ENCODE measurements at regions not wholly inside any gene's neighbourhood (a gene's known extent, or its start where the extent isn't known, plus 50 kb on each side); places are given as distances from the start of the nearest gene placed in this dataset.
"Not testable (repeated sequence)": the region's sequence is repeated elsewhere in the genome, so short reads cannot be mapped to it uniquely, and the experiment has no call there.

DNA sequence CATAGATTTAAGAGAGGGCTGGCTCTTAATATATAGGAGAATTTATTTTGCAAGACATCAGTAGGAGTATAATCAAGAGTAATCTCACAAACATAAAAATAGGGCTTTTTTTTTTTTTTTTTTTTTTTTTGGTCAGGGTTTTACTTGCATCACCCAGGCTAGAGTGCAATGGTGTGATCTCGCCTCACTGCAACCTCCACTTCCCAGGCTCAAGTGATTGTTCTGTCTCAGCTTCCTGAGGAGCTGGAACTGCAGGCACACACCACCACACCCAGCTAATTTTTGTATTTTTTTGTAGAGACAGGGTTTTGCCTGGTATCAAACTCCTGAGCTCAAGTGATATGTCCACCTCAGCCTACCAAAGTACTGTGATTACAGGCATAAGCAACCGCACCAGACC, 535.3 kb downstream of the CCSER2 start:
- H3K36me3 ChIP-seq (ENCODE audit: low read length): no peaks in the 10 kb centered on the region
- TF ChIP-seq, protein P1, sequence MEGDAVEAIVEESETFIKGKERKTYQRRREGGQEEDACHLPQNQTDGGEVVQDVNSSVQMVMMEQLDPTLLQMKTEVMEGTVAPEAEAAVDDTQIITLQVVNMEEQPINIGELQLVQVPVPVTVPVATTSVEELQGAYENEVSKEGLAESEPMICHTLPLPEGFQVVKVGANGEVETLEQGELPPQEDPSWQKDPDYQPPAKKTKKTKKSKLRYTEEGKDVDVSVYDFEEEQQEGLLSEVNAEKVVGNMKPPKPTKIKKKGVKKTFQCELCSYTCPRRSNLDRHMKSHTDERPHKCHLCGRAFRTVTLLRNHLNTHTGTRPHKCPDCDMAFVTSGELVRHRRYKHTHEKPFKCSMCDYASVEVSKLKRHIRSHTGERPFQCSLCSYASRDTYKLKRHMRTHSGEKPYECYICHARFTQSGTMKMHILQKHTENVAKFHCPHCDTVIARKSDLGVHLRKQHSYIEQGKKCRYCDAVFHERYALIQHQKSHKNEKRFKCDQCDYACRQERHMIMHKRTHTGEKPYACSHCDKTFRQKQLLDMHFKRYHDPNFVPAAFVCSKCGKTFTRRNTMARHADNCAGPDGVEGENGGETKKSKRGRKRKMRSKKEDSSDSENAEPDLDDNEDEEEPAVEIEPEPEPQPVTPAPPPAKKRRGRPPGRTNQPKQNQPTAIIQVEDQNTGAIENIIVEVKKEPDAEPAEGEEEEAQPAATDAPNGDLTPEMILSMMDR (IDR thresholded peaks at IDR 0.05; ENCODE audit: insufficient read depth, low read length, poor library complexity, severe bottlenecking): no peak
- TF ChIP-seq EZH2phosphoT487 (conservative IDR thresholded peaks at IDR 0.05; ENCODE audit: low read length): no peak
- H3K4me2 ChIP-seq (ENCODE audit: low read depth, low read length, poor library complexity, severe bottlenecking): no peak overlapping the region
- H3K27me3 ChIP-seq (ENCODE audit: low read length): no peaks in the 10 kb centered on the region
- no peak overlapping the region for H3K27ac ChIP-seq (ENCODE audit: low read depth, low read length)
- H3K9me3 ChIP-seq (ENCODE audit: insufficient read depth, low read length): no peaks in the 10 kb centered on the region
- H3K79me2 ChIP-seq (ENCODE audit: insufficient read depth, low read length): no peaks in the 10 kb centered on the region
- H3K9me2 ChIP-seq (replicated peaks; ENCODE audit: insufficient read depth, low read length): no peaks in the 10 kb centered on the region
- H3K9ac ChIP-seq (ENCODE audit: low read length): no peak overlapping the region
- H2AFZ ChIP-seq (ENCODE audit: low read depth, low read length, severe bottlenecking): no peak overlapping the region
- no peaks in the 10 kb centered on the region for H4K20me1 ChIP-seq (ENCODE audit: low read depth, low read length)
- H3F3A ChIP-seq (ENCODE audit: insufficient read depth): no peaks in the 10 kb centered on the region
- H3K4me3 ChIP-seq (ENCODE audit: insufficient read depth, low read length, poor library complexity, severe bottlenecking): no peak overlapping the region

DNA sequence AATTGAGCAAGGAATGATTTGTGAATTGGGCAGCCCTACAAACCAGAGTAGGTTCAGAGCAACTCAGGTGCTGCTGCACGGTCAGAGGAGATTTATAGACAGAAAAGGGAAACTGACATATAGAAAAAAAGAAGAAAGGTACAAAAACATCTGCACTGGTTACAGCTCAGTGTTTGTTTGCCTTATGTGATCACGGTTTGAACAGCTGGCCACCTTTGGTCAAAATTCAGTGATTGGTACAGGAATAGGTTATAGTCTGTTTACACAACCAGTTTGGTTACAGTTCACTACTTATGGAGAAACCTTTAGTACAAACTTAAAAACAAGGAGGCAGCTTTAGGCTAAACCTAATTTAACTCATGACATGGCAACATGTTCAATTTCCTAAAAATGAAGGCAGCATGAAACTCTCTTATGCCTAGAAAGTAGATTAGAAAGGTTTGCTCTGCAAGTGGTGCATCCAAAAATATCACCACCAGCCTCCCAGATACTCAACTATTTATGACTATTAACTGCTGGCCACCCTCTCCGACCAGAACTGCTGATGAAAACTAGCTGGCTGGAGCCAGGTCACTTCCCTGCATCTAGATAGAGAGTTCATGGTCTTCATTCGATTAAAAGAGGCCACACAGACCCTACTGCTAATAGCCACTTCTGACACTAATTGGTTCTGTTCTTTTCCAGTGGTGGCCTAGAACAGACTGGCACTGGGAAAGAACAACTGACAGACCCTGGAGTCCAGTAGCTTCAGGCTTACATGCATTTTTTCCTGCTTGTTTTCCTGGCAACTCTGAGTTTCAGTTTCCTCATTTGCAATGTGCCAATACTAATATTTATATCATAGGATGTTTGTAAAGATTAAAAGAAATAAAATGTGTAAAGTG, 548.0 kb downstream of the CCSER2 start:
- Histone ChIP-seq H3K27ac (ENCODE audit: low read depth, low read length) (no peak overlapping the region), H3K27me3 (ENCODE audit: low read length) (no peaks in the 10 kb centered on the region), H3K9ac (ENCODE audit: low read length) (no peak overlapping the region), H3F3A (ENCODE audit: insufficient read depth) (no peaks in the 10 kb centered on the region), H2AFZ (ENCODE audit: low read depth, low read length, severe bottlenecking) (no peak overlapping the region), H3K9me2 (replicated peaks; ENCODE audit: insufficient read depth, low read length) (no peaks in the 10 kb centered on the region), H3K4me2 (ENCODE audit: low read depth, low read length, poor library complexity, severe bottlenecking) (no peak overlapping the region), H3K36me3 (ENCODE audit: low read length) (no peaks in the 10 kb centered on the region), H3K4me3 (ENCODE audit: insufficient read depth, low read length, poor library complexity, severe bottlenecking) (no peak overlapping the region), H3K9me3 (ENCODE audit: insufficient read depth, low read length) (no peaks in the 10 kb centered on the region), H4K20me1 (ENCODE audit: low read depth, low read length) (no peaks in the 10 kb centered on the region), H3K79me2 (ENCODE audit: insufficient read depth, low read length) (no peaks in the 10 kb centered on the region)
- TF ChIP-seq, protein P1 (IDR thresholded peaks at IDR 0.05; ENCODE audit: insufficient read depth, low read length, poor library complexity, severe bottlenecking): no peak
- TF ChIP-seq EZH2phosphoT487 (conservative IDR thresholded peaks at IDR 0.05; ENCODE audit: low read length): no peak

DNA sequence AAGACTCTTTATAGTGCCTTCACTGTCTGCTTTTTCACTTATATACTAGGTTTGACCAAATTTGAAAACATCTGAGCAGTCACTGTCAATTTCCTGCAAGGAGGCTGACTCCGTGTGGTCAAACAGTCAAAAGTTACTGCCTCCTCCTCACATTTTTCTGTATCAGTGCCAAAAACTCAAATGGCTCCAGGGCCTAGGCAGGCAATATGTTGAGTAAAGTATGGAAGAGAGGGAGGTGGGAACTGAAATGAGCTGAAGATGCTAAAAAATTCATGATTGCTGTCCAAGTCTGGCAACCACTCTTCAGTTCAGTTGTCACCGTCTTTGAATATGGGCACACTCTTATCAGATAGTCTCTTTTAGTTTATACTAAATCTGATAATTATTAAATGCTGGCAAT, 551.6 kb downstream of the CCSER2 start:
- no peak overlapping the region for H3K9ac ChIP-seq (ENCODE audit: low read length)
- no peak overlapping the region for H3K4me3 ChIP-seq (ENCODE audit: insufficient read depth, low read length, poor library complexity, severe bottlenecking)
- H3K9me3 ChIP-seq (ENCODE audit: insufficient read depth, low read length): no peaks in the 10 kb centered on the region
- no peak overlapping the region for H3K27ac ChIP-seq (ENCODE audit: low read depth, low read length)
- no peak overlapping the region for H2AFZ ChIP-seq (ENCODE audit: low read depth, low read length, severe bottlenecking)
- no peaks in the 10 kb centered on the region for H3F3A ChIP-seq (ENCODE audit: insufficient read depth)
- H3K79me2 ChIP-seq (ENCODE audit: insufficient read depth, low read length): no peaks in the 10 kb centered on the region
- no peaks in the 10 kb centered on the region for H4K20me1 ChIP-seq (ENCODE audit: low read depth, low read length)
- H3K4me2 ChIP-seq (ENCODE audit: low read depth, low read length, poor library complexity, severe bottlenecking): no peak overlapping the region
- H3K27me3 ChIP-seq (ENCODE audit: low read length): no peaks in the 10 kb centered on the region
- TF ChIP-seq, protein P1 (IDR thresholded peaks at IDR 0.05; ENCODE audit: insufficient read depth, low read length, poor library complexity, severe bottlenecking): no peak
- no peak for TF ChIP-seq EZH2phosphoT487 (conservative IDR thresholded peaks at IDR 0.05; ENCODE audit: low read length)
- H3K36me3 ChIP-seq (ENCODE audit: low read length): no peaks in the 10 kb centered on the region
- no peaks in the 10 kb centered on the region for H3K9me2 ChIP-seq (replicated peaks; ENCODE audit: insufficient read depth, low read length)

DNA sequence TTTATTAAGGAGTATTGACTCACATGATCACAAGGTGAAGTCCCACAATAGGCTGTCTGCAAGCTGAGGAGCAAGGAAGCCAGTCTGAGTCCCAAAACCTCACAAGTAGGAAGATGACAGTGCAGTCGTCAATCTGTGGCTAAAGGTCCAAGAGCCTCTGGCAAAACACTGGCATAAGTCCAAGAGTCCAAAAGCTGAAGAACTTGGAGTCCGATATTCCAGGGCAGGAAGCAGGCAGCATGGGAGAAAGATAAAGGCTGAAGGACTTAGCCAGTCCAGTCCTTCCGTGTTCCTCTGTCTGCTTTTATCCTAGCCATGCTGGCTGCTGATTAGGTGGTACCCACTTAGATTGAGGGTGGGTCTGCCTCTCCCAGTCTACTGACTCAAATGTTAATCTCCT, 553.3 kb downstream of the CCSER2 start:
- H4K20me1 ChIP-seq (ENCODE audit: low read depth, low read length); H3K9me2 ChIP-seq (replicated peaks; ENCODE audit: insufficient read depth, low read length); H3K36me3 ChIP-seq (ENCODE audit: low read length); H3K9me3 ChIP-seq (ENCODE audit: insufficient read depth, low read length); H2AFZ ChIP-seq (ENCODE audit: low read depth, low read length, severe bottlenecking); H3K4me3 ChIP-seq (ENCODE audit: insufficient read depth, low read length, poor library complexity, severe bottlenecking); H3K27ac ChIP-seq (ENCODE audit: low read depth, low read length); H3K4me2 ChIP-seq (ENCODE audit: low read depth, low read length, poor library complexity, severe bottlenecking); H3K9ac ChIP-seq (ENCODE audit: low read length); H3K27me3 ChIP-seq (ENCODE audit: low read length); H3F3A ChIP-seq (ENCODE audit: insufficient read depth); H3K79me2 ChIP-seq (ENCODE audit: insufficient read depth, low read length): not testable (repeated sequence)
